GM12878 (cell line): ENCODE measurements at regions not wholly inside any gene's neighbourhood (a gene's known extent, or its start where the extent isn't known, plus 50 kb on each side); places are given as distances from the start of the nearest gene placed in this dataset.

Source experiments
- ATAC-seq: fragments of 200-7000 bp; cut with Tn5 transposase; 3 replicates; pipeline ENCODE4 v1.9.1; 2020; ENCODE audit warnings: mild to moderate bottlenecking, moderate library complexity
- BruUV-seq: library from RNA; stranded (reverse); fragments of 400-500 nt; replicated peaks from 2 replicates; lab custom pipeline; 2021; lab: Mats Ljungman, UMichigan
- CTCF ChIA-PET: fragments of 300-600 bp; sonication (Branson Sonifier 250); formaldehyde crosslinking; extraction: SDS; loops from one replicate; lab custom pipeline; 2021; ENCODE audit warnings: inconsistent platforms; lab: Yijun Ruan, JAX
- POLR2A ChIA-PET: fragments of 350-600 bp; formaldehyde crosslinking; extraction: SDS; loops from one replicate; lab custom pipeline; 2021; ENCODE audit warnings: inconsistent platforms; lab: Charles Lee
- RAD21 ChIA-PET: fragments of 300-600 bp; sonication (Branson Sonifier 250); formaldehyde crosslinking; loops from one replicate; lab custom pipeline; 2023; ENCODE audit warnings: antibody characterized with exemption; ENCODE audit not compliant: unreplicated experiment; lab: Charles Lee
- SMC1A ChIA-PET: fragments of 300-600 bp; sonication (Branson Sonifier 250); formaldehyde crosslinking; loops from one replicate; lab custom pipeline; 2023; ENCODE audit not compliant: unreplicated experiment, uncharacterized antibody; lab: Charles Lee
- DNase-seq: peaks from one replicate; pipeline ENCODE4 v3.0.0-alpha.2; 2011; ENCODE audit warnings: low read depth, low spot score
- FAIRE-seq: peaks from 3 replicates; lab custom pipeline; 2011; peaks lifted over from hg19 to GRCh38; lab: Jason Lieb, UNC
- H2AFZ ChIP-seq: 2 replicates; pipeline ENCODE4 v1.6.0; 2011; ENCODE audit warnings: low read depth, low read length, control low read depth; ENCODE audit not compliant: control insufficient read depth
- H3K27ac ChIP-seq: 2 replicates; pipeline ENCODE4 v1.5.1; 2011; ENCODE audit warnings: control low read depth; ENCODE audit not compliant: control insufficient read depth, insufficient read depth
- H3K27me3 ChIP-seq, 2 experiments: replicated peaks in 1 of 2; 2 replicates each; pipeline versions ENCODE4 v1.6.0 to v1.6.1; 2011; ENCODE audit warnings: low read length in 1 of 2; ENCODE audit not compliant: control insufficient read depth in 2 of 2, insufficient read depth in 2 of 2
- H3K36me3 ChIP-seq, 2 experiments: 2 replicates each; pipeline ENCODE4 v1.5.1; 2011; ENCODE audit warnings: low read length in 1 of 2; ENCODE audit not compliant: control insufficient read depth in 2 of 2, insufficient read depth in 2 of 2
- H3K4me1 ChIP-seq: 2 replicates; pipeline ENCODE4 v1.6.1; 2011; ENCODE audit warnings: mild to moderate bottlenecking, low read length, moderate library complexity, mixed read lengths; ENCODE audit not compliant: control insufficient read depth, insufficient read depth
- H3K4me2 ChIP-seq: 2 replicates; pipeline ENCODE4 v1.6.0; 2011; ENCODE audit warnings: control low read depth; ENCODE audit not compliant: control insufficient read depth, insufficient read depth
- H3K4me3 ChIP-seq: fragments of 200-600 bp; sonication (generic); 2 replicates; pipeline ENCODE4 v1.5.1; 2016
- H3K79me2 ChIP-seq: 2 replicates; pipeline ENCODE4 v1.6.0; 2011; ENCODE audit warnings: low read length; ENCODE audit not compliant: control insufficient read depth, insufficient read depth
- H3K9ac ChIP-seq: 2 replicates; pipeline ENCODE4 v1.8.0; 2011; ENCODE audit warnings: low read length, control low read depth, mixed read lengths; ENCODE audit not compliant: control insufficient read depth, insufficient read depth
- H3K9me3 ChIP-seq: replicated peaks from 3 replicates; pipeline ENCODE4 v1.5.1; 2011; ENCODE audit warnings: mild to moderate bottlenecking, low read length; ENCODE audit not compliant: control insufficient read depth, insufficient read depth
- H4K20me1 ChIP-seq: 2 replicates; pipeline ENCODE4 v1.6.0; 2011; ENCODE audit not compliant: control insufficient read depth, insufficient read depth
- CREB1 ChIP-seq: IDR thresholded peaks from 2 replicates; pipeline ENCODE4 v1.6.1; 2012; ENCODE audit warnings: low read depth, mild to moderate bottlenecking, inconsistent platforms
- E4F1 ChIP-seq: fragments of 450-650 bp; IDR thresholded peaks from 2 replicates; pipeline ENCODE4 v1.6.1; 2018; ENCODE audit warnings: borderline replicate concordance, mild to moderate bottlenecking; ENCODE audit not compliant: partially characterized antibody
- HDAC6 ChIP-seq: fragments of 200-600 bp; sonication (generic); IDR thresholded peaks from one replicate; pipeline ENCODE4 v1.8.0; 2017; ENCODE audit warnings: antibody characterized with exemption; ENCODE audit not compliant: unreplicated experiment
- IRF5 ChIP-seq: fragments of 450-650 bp; IDR thresholded peaks from 2 replicates; pipeline ENCODE4 v1.6.1; 2017; ENCODE audit warnings: borderline replicate concordance
- KDM1A ChIP-seq: fragments of 200-600 bp; sonication (generic); IDR thresholded peaks from 2 replicates; pipeline ENCODE4 v1.6.1; 2016; ENCODE audit warnings: borderline replicate concordance
- RELB ChIP-seq: fragments of 450-650 bp; IDR thresholded peaks from 2 replicates; pipeline ENCODE4 v1.6.1; 2017; ENCODE audit warnings: low read depth, mild to moderate bottlenecking, moderate library complexity
- RFX5 ChIP-seq: IDR thresholded peaks from 2 replicates; pipeline ENCODE4 v1.6.1; 2011; ENCODE audit warnings: low read depth, low read length, improper control_type of control experiment
- SMAD5 ChIP-seq: IDR thresholded peaks from 2 replicates; pipeline ENCODE4 v1.6.1; 2016; ENCODE audit warnings: antibody characterized with exemption, low read depth
- STAT3 ChIP-seq: IDR thresholded peaks from 2 replicates; pipeline ENCODE4 v1.6.1; 2011; ENCODE audit warnings: low read depth, low read length, improper control_type of control experiment
- ZNF207 ChIP-seq: fragments of 450-650 bp; IDR thresholded peaks from 2 replicates; pipeline ENCODE4 v1.6.1; 2014; ENCODE audit warnings: antibody characterized with exemption, mild to moderate bottlenecking, borderline replicate concordance
- WGBS: methylation state at CpG from one replicate; pipeline ENCODE4 v1.1.6; 2016; ENCODE audit warnings: low lambda C conversion rate; ENCODE audit not compliant: insufficient replicate concordance, insufficient coverage; ENCODE audit errors: missing lambda C conversion rate; 5-methylcytosine and 5-hydroxymethylcytosine counted together
- in situ Hi-C: fragments of 300-500 bp; cut with MboI; formaldehyde crosslinking; loops from 9 replicates; pipeline ENCODE4 v1.14.3; 2018; ENCODE audit warnings: mixed read lengths
- intact Hi-C: fragments of 100-400 bp; cut with micrococcal nuclease; formaldehyde crosslinking; loops from one replicate; pipeline ENCODE4 v1.14.2; 2022; ENCODE audit not compliant: unreplicated experiment
- TF ChIP-seq, protein P1 (sequence below): fragments of 450-650 bp; IDR thresholded peaks from 2 replicates; pipeline ENCODE4 v1.6.1; 2017; ENCODE audit warnings: mild to moderate bottlenecking, moderate library complexity

DNA sequence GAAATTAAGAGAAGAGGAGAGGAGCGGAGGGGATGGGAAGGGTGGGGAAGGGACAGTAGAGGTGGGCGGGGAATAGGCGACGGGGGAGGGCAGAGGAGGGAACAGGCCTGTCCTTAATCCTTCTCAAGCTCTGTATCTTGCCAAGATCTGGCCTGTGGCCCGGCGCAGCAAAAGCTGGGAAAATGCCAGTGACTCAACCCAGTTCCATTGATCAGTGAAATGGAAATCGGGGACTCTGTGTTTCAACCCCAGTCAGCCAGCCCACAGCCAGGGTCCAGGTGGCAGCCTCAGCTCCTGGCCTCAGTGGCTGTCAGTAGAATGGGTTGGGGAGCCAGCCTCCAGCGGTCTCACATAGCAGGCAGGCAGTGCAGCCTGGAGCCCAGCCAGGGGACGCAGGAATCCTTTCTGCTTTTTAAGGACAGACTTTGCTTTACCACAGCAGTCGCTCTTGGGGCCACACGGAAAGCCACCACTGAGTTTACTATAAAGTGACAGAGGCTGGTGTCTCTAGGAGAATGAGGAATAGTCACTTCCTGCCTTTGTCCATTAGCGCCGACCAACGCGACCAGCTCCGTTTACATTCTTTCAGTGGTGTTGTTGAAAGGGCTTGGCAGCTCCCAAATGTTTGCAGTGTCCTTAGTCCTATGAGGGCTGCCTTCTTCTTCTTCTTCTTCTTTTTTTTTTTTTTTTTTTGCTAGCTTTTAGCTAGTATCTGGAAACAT, 128.0 kb downstream of the RIN2 start:
- CTCF ChIA-PET, result interaction anchor here (0.6 to 2.7 kb wide), 6 partner anchors 58 to 261 kb away, joined by 3 to 8 read pairs (median 3); no protein-coding TSS in a partner anchor
- POLR2A ChIA-PET, result interaction anchor here (0.7 to 1.2 kb wide), 3 partner anchors 9 to 100 kb away, joined by 3 to 6 read pairs (median 4); no protein-coding TSS in a partner anchor
- intact Hi-C loops, result loop anchor here (10.0 kb wide), 2 partner anchors 101 to 191 kb away; no protein-coding TSS in a partner anchor
- in situ Hi-C loops, result no loop called here
- H3K27ac ChIP-seq, result no peak overlapping the region
- DNase-seq (no peak), FAIRE-seq (no peak), ATAC-seq (no peak)
- RAD21 ChIA-PET, result interaction anchor here (0.6 to 1.9 kb wide), 5 partner anchors 17 to 1617 kb away, joined by 3 to 5 read pairs (median 3); no protein-coding TSS in a partner anchor
- no peak overlapping the region for H2AFZ ChIP-seq
- SMC1A ChIA-PET, result interaction anchor here (0.7 to 3.3 kb wide), 8 partner anchors 10 to 959 kb away, joined by 3 to 14 read pairs (median 4); no protein-coding TSS in a partner anchor
- BruUV-seq, result no TSS peak
- no peaks in the 10 kb centered on the region for H3K79me2 ChIP-seq
- H3K4me1 ChIP-seq, result no peaks in the 10 kb centered on the region
- peaks cover 0 to 11% of the 10 kb centered on the region in 2 experiments; a peak in 3 of 4 replicates for H3K27me3 ChIP-seq
- H3K4me3 ChIP-seq, result no peak overlapping the region
- no peak overlapping the region for H3K9ac ChIP-seq
- no peaks in the 10 kb centered on the region for H4K20me1 ChIP-seq
- H3K36me3 ChIP-seq, result no peaks in the 10 kb centered on the region
- no peak overlapping the region for H3K4me2 ChIP-seq
- WGBS, result 75% methylated on average over 15 of the region's 16 CpGs
- H3K9me3 ChIP-seq, result no peaks in the 10 kb centered on the region
- TF ChIP-seq IRF5 (no peak), STAT3 (no peak), SMAD5 (no peak), HDAC6 (no peak), RFX5 (no peak), ZNF207 (no peak), RELB (no peak), E4F1 (no peak), CREB1 (no peak), KDM1A (no peak)
- TF ChIP-seq, protein P1, sequence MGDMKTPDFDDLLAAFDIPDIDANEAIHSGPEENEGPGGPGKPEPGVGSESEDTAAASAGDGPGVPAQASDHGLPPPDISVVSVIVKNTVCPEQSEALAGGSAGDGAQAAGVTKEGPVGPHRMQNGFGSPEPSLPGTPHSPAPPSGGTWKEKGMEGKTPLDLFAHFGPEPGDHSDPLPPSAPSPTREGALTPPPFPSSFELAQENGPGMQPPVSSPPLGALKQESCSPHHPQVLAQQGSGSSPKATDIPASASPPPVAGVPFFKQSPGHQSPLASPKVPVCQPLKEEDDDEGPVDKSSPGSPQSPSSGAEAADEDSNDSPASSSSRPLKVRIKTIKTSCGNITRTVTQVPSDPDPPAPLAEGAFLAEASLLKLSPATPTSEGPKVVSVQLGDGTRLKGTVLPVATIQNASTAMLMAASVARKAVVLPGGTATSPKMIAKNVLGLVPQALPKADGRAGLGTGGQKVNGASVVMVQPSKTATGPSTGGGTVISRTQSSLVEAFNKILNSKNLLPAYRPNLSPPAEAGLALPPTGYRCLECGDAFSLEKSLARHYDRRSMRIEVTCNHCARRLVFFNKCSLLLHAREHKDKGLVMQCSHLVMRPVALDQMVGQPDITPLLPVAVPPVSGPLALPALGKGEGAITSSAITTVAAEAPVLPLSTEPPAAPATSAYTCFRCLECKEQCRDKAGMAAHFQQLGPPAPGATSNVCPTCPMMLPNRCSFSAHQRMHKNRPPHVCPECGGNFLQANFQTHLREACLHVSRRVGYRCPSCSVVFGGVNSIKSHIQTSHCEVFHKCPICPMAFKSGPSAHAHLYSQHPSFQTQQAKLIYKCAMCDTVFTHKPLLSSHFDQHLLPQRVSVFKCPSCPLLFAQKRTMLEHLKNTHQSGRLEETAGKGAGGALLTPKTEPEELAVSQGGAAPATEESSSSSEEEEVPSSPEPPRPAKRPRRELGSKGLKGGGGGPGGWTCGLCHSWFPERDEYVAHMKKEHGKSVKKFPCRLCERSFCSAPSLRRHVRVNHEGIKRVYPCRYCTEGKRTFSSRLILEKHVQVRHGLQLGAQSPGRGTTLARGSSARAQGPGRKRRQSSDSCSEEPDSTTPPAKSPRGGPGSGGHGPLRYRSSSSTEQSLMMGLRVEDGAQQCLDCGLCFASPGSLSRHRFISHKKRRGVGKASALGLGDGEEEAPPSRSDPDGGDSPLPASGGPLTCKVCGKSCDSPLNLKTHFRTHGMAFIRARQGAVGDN, result no peak
